ENCODE measurements at regions not wholly inside any gene's neighbourhood (a gene's known extent, or its start where the extent isn't known, plus 50 kb on each side); places are given as distances from the start of the nearest gene placed in this dataset.
A peak's percentile ranks its signal among the peaks of the same experiment; 100 is the strongest.

- Mint-ChIP-seq H3K4me3 (no peak overlapping the region), H3K27ac (peak overlapping the region; percentile 69), H3K27me3 (ENCODE audit: low read depth) (no peaks in the 10 kb centered on the region), H3K9me3 (no peaks in the 10 kb centered on the region), H3K36me3 (no peaks in the 10 kb centered on the region), H3K4me1 (peaks cover 15% of the 10 kb centered on the region)
- DNase-seq (ENCODE audit: low spot score) (no peak), ATAC-seq (peak; percentile 71)
- POLR2A ChIA-PET = interaction anchor here (1.2 kb wide), 1 partner anchor 682 kb away, joined by 5 read pairs; the partner anchor contains the start of gene SPRY2
- TF ChIP-seq ZNF281 (CRISPR knock-in tag; IDR thresholded peaks at IDR 0.05) (no peak), ZNF219 (CRISPR knock-in tag; IDR thresholded peaks at IDR 0.05; ENCODE audit: borderline replicate concordance) (no peak), FOXP4 (CRISPR knock-in tag; IDR thresholded peaks at IDR 0.05) (no peak)
- CTCF ChIA-PET = interaction anchor here (0.8 to 2.7 kb wide), 3 partner anchors 10 to 682 kb away, joined by 3 to 10 read pairs (median 4); no protein-coding TSS in a partner anchor
Measured at GRCh38 chr13:79659121-79659521, 178.2 kb downstream of the NDFIP2 start.

GRCh38 chr13:79658333-79658975 is 177.5 kb downstream of the NDFIP2 start:
- no peak for TF ChIP-seq ZNF671 (CRISPR knock-in tag; IDR thresholded peaks at IDR 0.05)
- no peak for TF ChIP-seq JAZF1 (CRISPR knock-in tag; IDR thresholded peaks at IDR 0.05)
- no peak for TF ChIP-seq E2F5 (CRISPR knock-in tag; IDR thresholded peaks at IDR 0.05)
- TF ChIP-seq KAT7 (CRISPR knock-in tag; IDR thresholded peaks at IDR 0.05; ENCODE audit: borderline replicate concordance) = no peak
- no peak for TF ChIP-seq PRDM15 (CRISPR knock-in tag; IDR thresholded peaks at IDR 0.05)
- TF ChIP-seq PREB (CRISPR knock-in tag; IDR thresholded peaks at IDR 0.05; ENCODE audit: borderline replicate concordance) = no peak
- no peak for TF ChIP-seq IRF2 (CRISPR knock-in tag; IDR thresholded peaks at IDR 0.05; ENCODE audit: borderline replicate concordance, low read depth)
- no peak for TF ChIP-seq FOXJ3 (CRISPR knock-in tag; IDR thresholded peaks at IDR 0.05; ENCODE audit: borderline replicate concordance)
- H3K9me3 Mint-ChIP-seq = no peaks in the 10 kb centered on the region
- no peaks in the 10 kb centered on the region for H3K36me3 Mint-ChIP-seq
- DNase-seq (ENCODE audit: low spot score) (no peak), ATAC-seq (peak; percentile 43)
- ChIA-PET POLR2A (interaction anchor here (1.2 kb wide), 1 partner anchor 683 kb away, joined by 5 read pairs; the partner anchor contains the start of gene SPRY2), CTCF (interaction anchor here (0.8 to 2.7 kb wide), 3 partner anchors 10 to 683 kb away, joined by 3 to 10 read pairs (median 4); no protein-coding TSS in a partner anchor)
- H3K4me3 Mint-ChIP-seq = no peak overlapping the region
- no peaks in the 10 kb centered on the region for H3K27me3 Mint-ChIP-seq (ENCODE audit: low read depth)
- peaks cover 15% of the 10 kb centered on the region for H3K4me1 Mint-ChIP-seq
- H3K27ac Mint-ChIP-seq = peak overlapping the region; percentile 57; the same call in 1 of the 2 replicates
